GM19351 (cell line): ENCODE measurements at regions not wholly inside any gene's neighbourhood (a gene's known extent, or its start where the extent isn't known, plus 50 kb on each side); places are given as distances from the start of the nearest gene placed in this dataset.

Experiments used
- ATAC-seq: cut with Tn5 transposase; IDR thresholded peaks from one replicate; pipeline ENCODE4 v1.9.1; 2021; ENCODE audit warnings: mild to moderate bottlenecking, moderate library complexity; ENCODE audit not compliant: unreplicated experiment

- ATAC-seq: no peak
Observed at GRCh38 chr10:8911032-8911431, 856.5 kb downstream of the GATA3 start.

- no peak for ATAC-seq
Observed at GRCh38 chr10:8912108-8912507, 857.6 kb downstream of the GATA3 start.

DNA sequence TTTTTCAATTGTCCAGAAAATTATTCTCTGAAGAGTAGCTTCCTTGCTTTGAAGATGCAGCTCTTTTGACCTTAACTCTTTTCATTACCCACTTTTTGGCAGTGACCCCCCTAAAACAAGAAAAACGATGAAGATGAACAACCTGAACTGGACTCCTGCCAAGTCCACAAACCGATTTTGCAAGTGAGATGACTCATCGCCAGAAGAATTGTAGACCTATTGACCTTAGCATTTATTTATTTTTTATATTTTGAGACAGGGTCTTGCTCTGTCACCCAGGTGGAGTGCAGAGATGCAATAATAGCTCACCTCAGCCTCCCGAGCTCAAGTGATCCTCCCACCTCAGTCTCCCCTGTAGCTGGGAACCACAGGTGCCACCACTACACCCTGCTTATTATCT, 859.2 kb downstream of the GATA3 start:
- ATAC-seq: no peak

DNA sequence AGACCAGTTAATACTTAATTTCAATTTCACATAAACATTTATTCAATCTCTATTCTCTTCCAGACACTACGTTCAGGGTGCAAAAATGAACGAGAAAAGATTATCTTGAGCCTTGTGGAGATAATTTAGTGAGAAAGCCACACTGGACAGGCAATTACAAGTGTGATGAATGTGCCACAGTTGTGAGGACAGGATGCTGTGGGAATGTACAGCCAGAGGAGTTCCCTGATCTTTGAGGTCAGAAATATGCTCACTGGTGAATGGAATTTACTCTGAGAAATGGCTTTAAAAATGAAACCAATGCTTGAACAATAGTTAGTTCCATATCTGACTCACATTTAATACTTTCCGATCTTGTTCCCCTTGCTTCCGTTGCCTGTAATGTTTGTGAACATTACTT, 864.8 kb downstream of the GATA3 start:
- ATAC-seq: no peak

DNA sequence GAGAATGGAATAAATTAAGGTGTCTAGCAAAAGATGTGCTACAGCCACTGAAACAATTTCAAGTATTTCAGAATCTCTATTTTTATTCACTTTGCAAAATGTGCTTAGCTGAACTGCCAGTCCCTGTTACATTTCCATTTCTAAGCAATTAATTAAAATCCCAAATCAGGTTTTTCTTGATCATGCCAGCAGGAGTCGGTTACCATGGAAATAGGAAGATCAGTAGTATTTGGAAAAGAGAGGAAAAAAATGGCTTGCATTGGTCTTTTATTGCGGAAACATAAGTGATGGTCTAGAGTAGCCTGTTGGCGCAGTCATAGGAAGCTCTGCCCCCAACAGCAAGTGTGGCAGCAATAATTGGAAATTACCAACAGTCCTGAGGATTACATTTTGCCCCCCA, 867.1 kb downstream of the GATA3 start:
- ATAC-seq: no peak

DNA sequence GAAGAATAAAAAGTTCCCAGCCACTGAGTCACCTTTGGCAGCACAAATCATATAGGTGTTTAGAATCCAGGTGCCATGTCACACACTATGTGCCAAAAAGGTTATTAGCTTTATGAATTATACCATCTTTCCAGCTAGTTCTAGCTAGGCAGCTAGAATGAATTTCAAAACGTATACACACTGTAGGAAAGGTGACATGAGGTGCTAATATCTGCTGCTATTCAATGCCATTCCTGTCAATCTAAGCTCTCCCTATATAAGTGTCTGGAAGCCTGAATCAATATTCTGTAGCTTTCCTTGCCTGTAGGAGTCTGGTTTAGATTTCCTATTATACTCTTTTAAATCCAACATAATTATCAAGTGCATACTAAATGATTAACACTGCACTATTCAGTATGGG, 868.6 kb downstream of the GATA3 start:
- no peak for ATAC-seq

DNA sequence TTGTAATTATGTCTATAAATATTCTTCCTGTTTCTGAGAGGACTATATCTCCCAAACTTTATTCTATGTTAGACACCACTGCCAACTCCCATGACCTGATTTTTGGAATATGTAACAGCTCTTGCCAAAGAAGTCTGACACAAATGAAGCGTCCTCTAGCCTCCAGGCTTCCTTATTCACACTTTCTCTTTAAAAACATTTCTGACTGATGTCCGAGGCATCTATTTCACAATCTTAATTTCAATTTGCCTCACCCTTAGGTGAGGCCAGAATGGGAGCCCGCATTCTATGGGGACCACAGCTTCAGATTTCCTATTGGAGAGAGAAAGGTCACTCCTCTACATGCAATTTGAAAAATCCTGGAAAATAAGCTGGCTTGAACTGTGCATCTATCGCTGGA, 873.2 kb downstream of the GATA3 start:
- no peak for ATAC-seq

DNA sequence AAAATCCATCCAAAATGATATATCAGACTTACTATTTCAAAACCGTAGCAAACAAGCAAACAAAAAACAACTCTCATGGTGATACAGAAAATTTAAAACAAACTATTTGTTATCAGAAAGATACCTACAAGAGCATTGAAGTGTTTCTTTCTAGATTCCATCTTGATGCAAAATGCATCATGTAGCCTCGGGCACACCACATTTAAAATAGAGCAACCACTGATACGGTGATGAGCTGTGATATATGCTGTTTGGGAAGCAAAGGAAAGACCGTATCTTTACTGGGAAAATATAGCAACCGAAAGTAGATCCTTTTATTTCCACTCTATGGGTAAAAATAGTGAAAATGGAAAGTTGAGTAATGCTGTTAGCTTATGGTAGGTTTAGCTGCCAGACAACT, 892.0 kb downstream of the GATA3 start:
- ATAC-seq: no peak

DNA sequence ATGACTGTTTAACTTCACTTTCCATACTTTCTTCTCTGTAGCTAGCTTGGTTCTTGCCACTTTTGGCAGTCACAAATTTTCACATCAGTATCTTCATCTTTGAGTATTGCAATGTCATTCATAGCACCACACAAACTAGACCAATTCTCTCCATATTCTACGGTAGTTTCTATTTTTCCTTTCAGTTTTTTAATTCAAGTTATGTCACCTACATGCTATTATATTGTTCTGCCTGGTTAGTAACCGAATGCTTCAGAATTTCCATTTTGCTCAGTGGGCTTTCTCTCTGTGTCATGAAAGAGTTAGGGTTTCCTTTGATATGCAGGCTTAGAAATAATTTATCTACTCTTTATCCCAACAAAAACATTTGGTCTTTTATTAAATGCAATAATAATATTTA, 896.5 kb downstream of the GATA3 start:
- no peak for ATAC-seq

DNA sequence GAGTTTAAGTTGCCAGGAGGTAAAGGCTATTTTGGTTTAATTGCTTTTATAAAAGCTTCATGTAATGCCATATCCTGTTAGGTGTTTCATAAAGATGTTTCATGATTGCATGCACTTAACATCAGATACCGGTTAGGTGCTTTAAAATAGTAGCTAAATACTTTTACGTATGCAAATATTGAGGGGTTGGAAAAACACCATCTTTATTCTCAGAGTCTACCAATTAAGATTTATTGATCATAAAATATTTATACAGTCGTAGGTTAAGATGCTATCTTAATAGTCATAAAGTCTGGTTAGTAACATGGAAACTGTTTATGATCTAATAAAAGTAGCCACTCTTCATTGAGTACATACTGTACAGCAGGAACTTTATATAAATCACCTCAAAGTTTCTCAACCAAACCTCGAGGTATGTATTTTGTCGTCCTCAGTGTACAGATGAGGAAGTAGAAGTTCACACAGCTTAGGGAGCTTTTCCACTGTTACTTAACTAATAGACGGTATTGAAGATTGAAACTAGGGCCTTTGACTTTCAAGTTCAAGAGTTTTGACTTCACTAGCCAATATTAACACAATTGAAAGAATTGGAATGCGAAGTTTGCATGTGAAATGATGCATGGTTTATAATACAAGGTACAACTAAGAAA, 897.1 kb downstream of the GATA3 start:
- ATAC-seq: no peak

DNA sequence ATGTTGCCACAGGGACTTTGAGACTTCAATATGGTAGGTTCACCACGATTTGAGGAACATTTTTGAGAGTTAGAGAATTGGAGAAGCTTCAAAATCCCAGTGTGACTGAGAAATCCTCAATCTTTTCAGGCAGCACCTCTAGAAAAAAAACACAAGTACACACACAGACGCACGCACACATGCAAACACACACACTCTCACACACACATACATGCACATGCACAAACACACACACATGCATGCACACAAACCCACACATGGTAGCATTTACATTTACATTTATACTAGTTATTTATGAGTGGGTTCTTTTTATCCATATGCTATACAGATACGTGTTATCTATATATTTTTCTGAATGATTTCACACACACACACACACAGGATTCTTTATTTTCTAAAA, 901.9 kb downstream of the GATA3 start:
- ATAC-seq: no peak

GRCh38 chr10:8962249-8962648, 907.8 kb downstream of the GATA3 start:
- ATAC-seq: no peak

DNA sequence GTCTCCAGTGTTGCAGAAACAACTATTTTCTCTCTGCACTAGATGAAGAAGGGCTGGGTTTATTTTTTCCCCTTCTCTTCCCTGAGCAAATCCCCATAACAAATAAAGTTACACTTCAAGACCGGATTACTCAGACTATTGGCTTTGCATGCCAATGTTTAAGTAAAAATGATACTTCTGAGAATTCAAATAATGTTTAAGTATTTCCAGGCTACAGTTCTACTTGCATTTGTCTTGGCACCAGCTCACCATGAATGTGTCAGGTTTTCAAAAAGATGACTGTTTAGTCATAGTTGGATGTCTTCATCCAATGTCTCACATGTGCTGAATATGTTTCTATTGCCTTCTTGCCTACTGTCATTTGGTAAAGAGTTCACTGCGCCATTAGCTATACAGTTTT, 912.6 kb downstream of the GATA3 start:
- ATAC-seq: no peak

- no peak for ATAC-seq
Observed at GRCh38 chr10:8969853-8970252, 915.4 kb downstream of the GATA3 start.

DNA sequence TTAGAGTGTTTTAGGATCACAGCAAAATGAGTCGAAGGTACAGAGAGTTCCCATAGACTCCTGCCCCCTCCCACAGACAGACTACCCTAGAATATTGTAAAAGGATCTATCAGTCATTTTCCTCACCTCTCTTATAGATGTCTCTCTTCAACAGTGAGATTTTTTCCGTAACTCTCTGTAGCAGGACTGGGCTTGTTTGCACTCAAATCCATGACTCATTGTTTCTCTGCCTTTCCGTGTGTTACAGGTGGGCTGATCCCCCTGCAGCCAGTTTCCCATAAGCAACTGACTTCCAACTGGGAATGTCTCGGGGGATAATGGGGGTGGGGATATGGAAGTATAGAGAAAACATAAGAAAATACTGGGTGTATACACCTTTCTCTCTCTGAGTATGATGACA, 921.0 kb downstream of the GATA3 start:
- no peak for ATAC-seq

- ATAC-seq: no peak
Observed at GRCh38 chr10:8978100-8978499, 923.6 kb downstream of the GATA3 start.

DNA sequence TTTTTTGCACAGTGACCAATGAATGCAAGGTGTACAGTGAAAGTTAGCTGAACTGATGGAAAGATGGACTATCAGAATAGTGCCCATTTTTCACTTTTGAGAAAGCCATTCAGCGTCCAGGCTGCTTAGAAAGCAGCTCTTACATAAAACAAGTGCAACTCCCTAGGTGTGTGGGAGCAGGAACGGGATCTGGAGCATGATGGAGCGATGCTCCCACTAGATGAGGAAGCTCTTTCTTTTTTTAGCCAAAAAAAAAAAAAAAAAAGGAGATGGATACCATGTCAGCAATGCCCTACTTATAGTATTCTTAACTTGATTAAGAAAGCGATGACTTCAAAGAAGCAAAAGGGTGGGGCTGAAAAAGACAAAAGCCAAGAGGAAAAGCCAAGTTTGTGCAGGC, 925.5 kb downstream of the GATA3 start:
- ATAC-seq: no peak

- ATAC-seq: no peak
Observed at GRCh38 chr10:8981277-8981676, 926.8 kb downstream of the GATA3 start.

DNA sequence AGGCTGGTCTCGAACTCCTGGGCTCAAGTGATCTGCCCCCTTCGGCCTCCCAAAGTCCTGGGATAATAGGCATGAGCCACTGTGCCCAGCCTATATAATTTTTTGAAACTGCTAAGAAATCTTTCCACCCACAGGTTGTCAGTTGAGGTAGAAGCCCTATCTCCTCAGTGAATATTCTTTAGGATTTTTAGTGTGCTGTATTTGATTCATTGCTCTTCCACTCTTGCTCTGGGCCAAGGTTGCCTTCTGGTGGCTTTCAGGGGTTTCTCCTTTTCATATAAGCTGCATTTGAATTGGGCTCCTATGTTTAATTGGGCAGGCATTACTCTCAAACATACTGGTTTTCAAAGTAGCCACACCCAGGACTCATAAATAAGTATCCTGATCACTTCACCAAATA, 931.2 kb downstream of the GATA3 start:
- ATAC-seq: no peak

- no peak for ATAC-seq
Observed at GRCh38 chr10:8986975-8987374, 932.5 kb downstream of the GATA3 start.

DNA sequence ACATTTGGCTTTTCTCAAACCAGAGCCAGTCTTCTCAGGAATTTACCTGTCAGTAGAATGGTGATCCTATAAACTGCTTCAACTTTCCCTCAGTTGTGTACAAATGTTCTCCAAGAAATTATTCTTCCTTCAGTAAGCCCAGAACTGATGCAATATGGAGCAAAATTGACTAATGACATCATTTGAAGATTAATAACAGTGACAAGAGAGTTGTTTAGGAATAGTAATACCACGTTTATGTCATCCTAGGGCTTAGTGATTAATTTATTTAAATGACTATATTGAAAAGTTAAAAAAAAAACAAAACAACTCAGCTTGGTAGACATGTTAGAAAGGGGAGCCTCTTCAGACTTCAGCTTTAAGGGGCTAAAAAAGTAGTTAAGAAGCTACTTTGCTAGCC, 933.2 kb downstream of the GATA3 start:
- no peak for ATAC-seq

GRCh38 chr10:8990280-8990987, 935.9 kb downstream of the GATA3 start:
- ATAC-seq: no peak

DNA sequence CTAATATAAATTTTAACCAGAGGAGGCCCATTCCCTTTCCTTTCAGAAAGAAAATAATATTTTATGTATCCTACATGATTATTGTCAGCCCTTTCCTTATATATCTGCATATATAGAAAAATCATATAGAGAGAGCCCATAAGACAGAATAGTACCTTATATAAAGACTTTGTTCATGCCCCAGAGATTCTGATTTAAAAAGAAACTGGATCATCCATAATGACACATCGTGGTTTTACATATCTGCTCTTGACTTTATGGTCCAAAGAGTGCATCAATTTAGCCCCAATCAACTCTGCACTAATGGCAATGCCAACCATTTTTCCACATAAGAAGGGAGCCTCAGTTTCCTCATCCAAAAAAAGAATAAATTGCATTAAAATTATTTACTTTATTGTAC, 937.5 kb downstream of the GATA3 start:
- ATAC-seq: no peak
